ENCODE measurements at regions not wholly inside any gene's neighbourhood (a gene's known extent, or its start where the extent isn't known, plus 50 kb on each side); places are given as distances from the start of the nearest gene placed in this dataset.

GRCh38 chr3:151969026-151969642 lies 95.7 kb downstream of the SUCNR1 start:
- no peak overlapping the region for H3K27ac ChIP-seq (ENCODE audit: low read length)
- no peaks in the 10 kb centered on the region for H3K27me3 ChIP-seq (ENCODE audit: control insufficient read depth in 1 of 2, insufficient read depth in 2 of 2, low read length in 2 of 2)
- H3K4me1 ChIP-seq (ENCODE audit: control insufficient read depth, insufficient read depth, low read length): no peaks in the 10 kb centered on the region

DNA sequence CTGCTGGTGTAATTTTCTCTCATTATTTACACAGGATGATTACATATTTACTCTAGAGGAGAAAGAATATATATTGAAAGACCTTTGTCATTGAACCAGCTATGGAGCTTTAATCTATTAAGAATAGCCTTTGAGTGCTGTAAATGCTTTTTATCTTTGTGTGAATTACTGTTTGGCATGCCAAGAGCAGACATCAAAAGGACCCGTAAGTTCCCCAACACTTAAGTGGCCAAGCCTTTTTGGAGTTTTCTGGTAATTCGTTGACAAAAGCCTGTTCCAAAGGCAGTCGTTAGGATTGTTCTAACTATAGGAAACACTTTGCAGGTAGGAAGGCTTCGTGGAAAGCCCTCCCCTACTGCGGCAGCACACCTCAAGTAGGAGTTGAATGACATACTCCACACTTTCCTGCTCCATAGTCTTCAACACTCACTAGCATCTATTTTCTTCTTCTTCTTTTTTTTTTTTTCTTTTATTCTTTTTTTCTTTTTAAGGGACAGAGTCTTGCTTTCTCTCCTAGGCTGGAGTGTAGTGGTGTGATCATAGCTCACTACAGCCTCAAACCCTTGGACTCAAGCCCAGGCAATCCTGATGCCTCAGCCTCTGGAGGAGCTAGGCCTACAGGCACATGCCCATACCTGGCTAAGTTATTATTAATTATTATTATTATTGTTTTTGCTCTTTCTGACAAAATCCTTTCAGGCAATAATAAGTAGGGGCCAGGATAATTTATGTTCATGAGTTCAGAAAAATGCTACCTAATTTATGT lies 98.6 kb downstream of the SUCNR1 start:
- no peaks in the 10 kb centered on the region for H3K27me3 ChIP-seq (ENCODE audit: control insufficient read depth in 1 of 2, insufficient read depth in 2 of 2, low read length in 2 of 2)
- H3K27ac ChIP-seq (ENCODE audit: low read length): no peak overlapping the region
- H3K36me3 ChIP-seq (ENCODE audit: control insufficient read depth in 2 of 2, insufficient read depth in 2 of 2, low read length in 2 of 2): no peaks in the 10 kb centered on the region

More at GRCh38 chr3:151969026-151969642, 95.7 kb downstream of the SUCNR1 start:
- Histone ChIP-seq H3K9ac (ENCODE audit: low read length in 2 of 2) (no peak overlapping the region), H3K4me3 (ENCODE audit: low read length in 2 of 2) (no peak overlapping the region), H3K36me3 (ENCODE audit: control insufficient read depth in 2 of 2, insufficient read depth in 2 of 2, low read length in 2 of 2) (no peaks in the 10 kb centered on the region), H3K9me3 (ENCODE audit: control insufficient read depth in 2 of 2, low read length in 2 of 2) (peaks cover 0 to 3% of the 10 kb centered on the region in 2 donors)

GRCh38 chr3:151974067-151974466 lies 100.6 kb downstream of the SUCNR1 start:
- Histone ChIP-seq H3K27ac (ENCODE audit: low read length) (no peak overlapping the region), H3K4me3 (ENCODE audit: low read length in 2 of 2) (no peak overlapping the region), H3K4me1 (ENCODE audit: control insufficient read depth, insufficient read depth, low read length) (no peaks in the 10 kb centered on the region), H3K9ac (ENCODE audit: low read length in 2 of 2) (no peak overlapping the region), H3K27me3 (ENCODE audit: control insufficient read depth in 1 of 2, insufficient read depth in 2 of 2, low read length in 2 of 2) (no peaks in the 10 kb centered on the region), H3K36me3 (ENCODE audit: control insufficient read depth in 2 of 2, insufficient read depth in 2 of 2, low read length in 2 of 2) (no peaks in the 10 kb centered on the region), H3K9me3 (ENCODE audit: control insufficient read depth in 2 of 2, low read length in 2 of 2) (no peaks in the 10 kb centered on the region)

More for the DNA sequence above, 98.6 kb downstream of the SUCNR1 start:
- no peaks in the 10 kb centered on the region for H3K9me3 ChIP-seq (ENCODE audit: control insufficient read depth in 2 of 2, low read length in 2 of 2)
- H3K9ac ChIP-seq (ENCODE audit: low read length in 2 of 2): no peak overlapping the region
- no peak overlapping the region for H3K4me3 ChIP-seq (ENCODE audit: low read length in 2 of 2)
- H3K4me1 ChIP-seq (ENCODE audit: control insufficient read depth, insufficient read depth, low read length): no peaks in the 10 kb centered on the region

GRCh38 chr3:151976211-151977050 lies 103.0 kb downstream of the SUCNR1 start:
- Histone ChIP-seq H3K27ac (ENCODE audit: low read length) (no peak overlapping the region), H3K9me3 (ENCODE audit: control insufficient read depth in 2 of 2, low read length in 2 of 2) (no peaks in the 10 kb centered on the region), H3K36me3 (ENCODE audit: control insufficient read depth in 2 of 2, insufficient read depth in 2 of 2, low read length in 2 of 2) (no peaks in the 10 kb centered on the region), H3K27me3 (ENCODE audit: control insufficient read depth in 1 of 2, insufficient read depth in 2 of 2, low read length in 2 of 2) (no peaks in the 10 kb centered on the region), H3K4me3 (ENCODE audit: low read length in 2 of 2) (no peak overlapping the region), H3K9ac (ENCODE audit: low read length in 2 of 2) (no peak overlapping the region), H3K4me1 (ENCODE audit: control insufficient read depth, insufficient read depth, low read length) (no peaks in the 10 kb centered on the region)

GRCh38 chr3:151979906-151980305 lies 106.5 kb downstream of the SUCNR1 start:
- Histone ChIP-seq H3K9ac (ENCODE audit: low read length in 2 of 2) (no peak overlapping the region), H3K27me3 (ENCODE audit: control insufficient read depth in 1 of 2, insufficient read depth in 2 of 2, low read length in 2 of 2) (no peaks in the 10 kb centered on the region), H3K4me1 (ENCODE audit: control insufficient read depth, insufficient read depth, low read length) (no peaks in the 10 kb centered on the region), H3K4me3 (ENCODE audit: low read length in 2 of 2) (no peak overlapping the region), H3K9me3 (ENCODE audit: control insufficient read depth in 2 of 2, low read length in 2 of 2) (no peaks in the 10 kb centered on the region), H3K36me3 (ENCODE audit: control insufficient read depth in 2 of 2, insufficient read depth in 2 of 2, low read length in 2 of 2) (no peaks in the 10 kb centered on the region), H3K27ac (ENCODE audit: low read length) (no peak overlapping the region)

GRCh38 chr3:151983538-151983937 lies 110.1 kb downstream of the SUCNR1 start:
- no peaks in the 10 kb centered on the region for H3K27me3 ChIP-seq (ENCODE audit: control insufficient read depth in 1 of 2, insufficient read depth in 2 of 2, low read length in 2 of 2)
- H3K27ac ChIP-seq (ENCODE audit: low read length): no peak overlapping the region
- no peaks in the 10 kb centered on the region for H3K4me1 ChIP-seq (ENCODE audit: control insufficient read depth, insufficient read depth, low read length)

GRCh38 chr3:151985787-151986430 lies 112.5 kb downstream of the SUCNR1 start:
- no peak overlapping the region for H3K27ac ChIP-seq (ENCODE audit: low read length)
- H3K36me3 ChIP-seq (ENCODE audit: control insufficient read depth in 2 of 2, insufficient read depth in 2 of 2, low read length in 2 of 2): no peaks in the 10 kb centered on the region
- H3K27me3 ChIP-seq (ENCODE audit: control insufficient read depth in 1 of 2, insufficient read depth in 2 of 2, low read length in 2 of 2): no peaks in the 10 kb centered on the region
- no peaks in the 10 kb centered on the region for H3K9me3 ChIP-seq (ENCODE audit: control insufficient read depth in 2 of 2, low read length in 2 of 2)
- H3K9ac ChIP-seq (ENCODE audit: low read length in 2 of 2): no peak overlapping the region
- H3K4me3 ChIP-seq (ENCODE audit: low read length in 2 of 2): no peak overlapping the region
- no peaks in the 10 kb centered on the region for H3K4me1 ChIP-seq (ENCODE audit: control insufficient read depth, insufficient read depth, low read length)

More at GRCh38 chr3:151983538-151983937, 110.1 kb downstream of the SUCNR1 start:
- no peaks in the 10 kb centered on the region for H3K36me3 ChIP-seq (ENCODE audit: control insufficient read depth in 2 of 2, insufficient read depth in 2 of 2, low read length in 2 of 2)
- H3K4me3 ChIP-seq (ENCODE audit: low read length in 2 of 2): no peak overlapping the region
- no peaks in the 10 kb centered on the region for H3K9me3 ChIP-seq (ENCODE audit: control insufficient read depth in 2 of 2, low read length in 2 of 2)
- H3K9ac ChIP-seq (ENCODE audit: low read length in 2 of 2): no peak overlapping the region

GRCh38 chr3:151987893-151988292 lies 114.5 kb downstream of the SUCNR1 start:
- Histone ChIP-seq H3K4me1 (ENCODE audit: control insufficient read depth, insufficient read depth, low read length) (no peaks in the 10 kb centered on the region), H3K9ac (ENCODE audit: low read length in 2 of 2) (no peak overlapping the region), H3K9me3 (ENCODE audit: control insufficient read depth in 2 of 2, low read length in 2 of 2) (no peaks in the 10 kb centered on the region), H3K27ac (ENCODE audit: low read length) (no peak overlapping the region), H3K27me3 (ENCODE audit: control insufficient read depth in 1 of 2, insufficient read depth in 2 of 2, low read length in 2 of 2) (no peaks in the 10 kb centered on the region), H3K36me3 (ENCODE audit: control insufficient read depth in 2 of 2, insufficient read depth in 2 of 2, low read length in 2 of 2) (no peaks in the 10 kb centered on the region), H3K4me3 (ENCODE audit: low read length in 2 of 2) (no peak overlapping the region)

DNA sequence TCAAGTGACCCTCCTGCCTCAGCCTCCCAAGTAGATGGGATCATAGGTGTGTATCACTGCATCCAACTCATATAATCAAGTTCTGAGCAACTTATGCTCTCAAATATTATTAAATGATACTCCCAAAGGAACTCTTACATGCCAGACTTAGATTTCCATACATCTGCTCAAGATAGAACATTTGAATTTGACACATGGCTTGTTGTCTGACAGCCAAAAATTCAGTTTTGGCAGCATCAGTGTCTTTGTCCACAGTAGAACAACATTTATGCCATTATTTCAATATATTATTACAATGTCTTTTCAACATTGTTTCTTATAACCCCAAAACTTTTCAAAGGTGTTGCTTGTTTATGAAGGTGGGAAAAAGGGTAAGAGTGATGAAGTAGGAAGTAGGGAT lies 116.2 kb downstream of the SUCNR1 start:
- Histone ChIP-seq H3K27me3 (ENCODE audit: control insufficient read depth in 1 of 2, insufficient read depth in 2 of 2, low read length in 2 of 2) (no peaks in the 10 kb centered on the region), H3K9me3 (ENCODE audit: control insufficient read depth in 2 of 2, low read length in 2 of 2) (no peaks in the 10 kb centered on the region), H3K36me3 (ENCODE audit: control insufficient read depth in 2 of 2, insufficient read depth in 2 of 2, low read length in 2 of 2) (no peaks in the 10 kb centered on the region), H3K9ac (ENCODE audit: low read length in 2 of 2) (no peak overlapping the region), H3K27ac (ENCODE audit: low read length) (no peak overlapping the region), H3K4me3 (ENCODE audit: low read length in 2 of 2) (no peak overlapping the region), H3K4me1 (ENCODE audit: control insufficient read depth, insufficient read depth, low read length) (no peaks in the 10 kb centered on the region)

DNA sequence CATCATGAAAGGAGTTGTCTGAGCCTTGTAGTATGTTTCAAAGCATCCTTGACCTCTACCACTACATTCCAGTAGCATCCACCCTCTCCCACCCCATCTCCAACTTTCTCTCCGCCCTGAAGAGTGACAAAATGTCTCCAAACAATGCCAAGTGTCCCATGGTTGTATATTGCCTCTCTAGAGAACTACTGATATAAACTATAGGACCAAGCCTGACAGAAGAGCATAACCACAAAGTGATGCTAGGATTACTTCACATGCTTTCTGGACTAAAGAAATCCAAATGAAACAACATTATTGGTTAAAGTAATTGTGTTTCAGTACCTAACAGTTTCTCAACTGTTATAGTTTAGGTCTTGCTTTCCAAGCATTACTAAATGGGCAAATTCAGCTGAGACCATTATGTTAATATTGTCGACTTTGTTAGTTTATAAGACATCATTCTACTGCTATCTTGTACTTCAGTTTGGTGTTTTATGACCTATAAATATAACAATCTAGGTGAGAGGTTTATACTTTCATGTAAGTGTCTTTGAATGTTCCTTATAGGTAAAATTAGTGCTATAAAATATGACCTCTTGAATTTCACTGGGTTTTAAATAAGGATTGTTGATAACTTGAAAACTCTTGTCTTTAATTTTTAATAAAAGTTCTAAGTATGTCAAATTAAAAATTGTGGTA lies 117.4 kb downstream of the SUCNR1 start:
- H3K4me1 ChIP-seq (ENCODE audit: control insufficient read depth, insufficient read depth, low read length): no peaks in the 10 kb centered on the region
- H3K9me3 ChIP-seq (ENCODE audit: control insufficient read depth in 2 of 2, low read length in 2 of 2): no peaks in the 10 kb centered on the region
- no peaks in the 10 kb centered on the region for H3K27me3 ChIP-seq (ENCODE audit: control insufficient read depth in 1 of 2, insufficient read depth in 2 of 2, low read length in 2 of 2)
- H3K27ac ChIP-seq (ENCODE audit: low read length): no peak overlapping the region
- no peak overlapping the region for H3K4me3 ChIP-seq (ENCODE audit: low read length in 2 of 2)
- H3K36me3 ChIP-seq (ENCODE audit: control insufficient read depth in 2 of 2, insufficient read depth in 2 of 2, low read length in 2 of 2): no peaks in the 10 kb centered on the region
- H3K9ac ChIP-seq (ENCODE audit: low read length in 2 of 2): no peak overlapping the region
